MG63 (cell line): ENCODE measurements at regions not wholly inside any gene's neighbourhood (a gene's known extent, or its start where the extent isn't known, plus 50 kb on each side); places are given as distances from the start of the nearest gene placed in this dataset.
A peak's percentile ranks its signal among the peaks of the same experiment; 100 is the strongest.

Source experiments
- DNase-seq: peaks from one replicate; pipeline ENCODE4 v3.0.0-alpha.2; 2020
- H3K27me3 ChIP-seq: fragments of 250-450 bp; sonication (Bioruptor Pico); 2 replicates; pipeline ENCODE4 v1.5.1; 2020; ENCODE audit warnings: mild to moderate bottlenecking, moderate library complexity
- H3K36me3 ChIP-seq: fragments of 250-450 bp; sonication (Bioruptor Pico); 2 replicates; pipeline ENCODE4 v1.5.1; 2020; ENCODE audit warnings: mild to moderate bottlenecking, moderate library complexity
- H3K4me3 ChIP-seq: fragments of 250-450 bp; sonication (Bioruptor Pico); 2 replicates; pipeline ENCODE4 v1.5.1; 2020; ENCODE audit warnings: mild to moderate bottlenecking, moderate library complexity
- H3K9me3 ChIP-seq: fragments of 250-450 bp; sonication (Bioruptor Pico); 2 replicates; pipeline ENCODE4 v1.5.1; 2020; ENCODE audit warnings: mild to moderate bottlenecking, moderate library complexity

GRCh38 chr5:68653471-68653870 is 437.9 kb downstream of the PIK3R1 start:
- H3K36me3 ChIP-seq, result no peaks in the 10 kb centered on the region
- H3K4me3 ChIP-seq, result no peak overlapping the region
- no peak for DNase-seq
- H3K27me3 ChIP-seq, result no peaks in the 10 kb centered on the region
- H3K9me3 ChIP-seq, result no peaks in the 10 kb centered on the region

DNA sequence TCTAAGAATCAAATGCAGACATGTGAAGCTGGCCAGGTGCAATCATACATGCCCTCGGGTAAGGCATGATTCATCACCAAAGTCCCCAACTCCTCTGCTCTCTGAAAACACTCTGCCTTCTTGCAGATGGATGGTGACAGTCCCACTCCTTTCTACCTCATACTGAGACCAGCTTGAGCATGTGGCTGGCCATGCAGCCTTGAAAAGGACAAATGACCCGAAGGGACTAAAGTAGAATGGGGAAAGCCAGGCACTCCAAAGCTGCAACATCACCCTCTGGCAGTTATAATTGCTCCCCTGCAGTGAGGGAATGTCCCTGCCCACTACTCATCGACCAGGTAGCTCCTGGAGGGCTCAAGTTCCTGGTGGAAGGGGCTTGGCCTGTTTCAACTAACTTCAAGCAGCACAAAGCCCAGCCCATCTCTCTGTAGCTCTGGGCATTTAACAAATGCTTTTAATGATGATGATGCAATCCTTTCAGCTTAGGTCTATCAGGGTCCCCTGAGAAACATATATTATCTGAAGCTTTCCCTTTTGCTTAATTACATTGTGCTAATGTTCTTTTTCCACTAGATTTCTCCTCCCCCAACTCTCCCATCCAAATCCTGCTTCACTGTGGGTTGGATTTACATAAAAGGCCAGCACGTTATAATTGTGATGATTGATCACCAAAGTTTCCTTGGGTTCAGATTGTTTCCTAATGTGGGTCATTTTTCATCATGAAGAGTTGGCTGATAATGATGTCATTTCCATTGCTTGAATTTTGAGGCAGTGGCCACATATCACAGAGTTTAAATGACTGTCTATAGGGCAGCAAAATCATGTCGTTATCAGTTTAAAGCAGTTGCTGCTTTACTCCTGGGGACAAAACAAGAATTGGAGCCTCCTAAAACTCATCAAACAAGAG is 436.5 kb upstream of the SLC30A5 start:
- no peaks in the 10 kb centered on the region for H3K9me3 ChIP-seq
- no peaks in the 10 kb centered on the region for H3K36me3 ChIP-seq
- H3K27me3 ChIP-seq, result no peaks in the 10 kb centered on the region
- H3K4me3 ChIP-seq, result no peak overlapping the region
- DNase-seq, result no peak

DNA sequence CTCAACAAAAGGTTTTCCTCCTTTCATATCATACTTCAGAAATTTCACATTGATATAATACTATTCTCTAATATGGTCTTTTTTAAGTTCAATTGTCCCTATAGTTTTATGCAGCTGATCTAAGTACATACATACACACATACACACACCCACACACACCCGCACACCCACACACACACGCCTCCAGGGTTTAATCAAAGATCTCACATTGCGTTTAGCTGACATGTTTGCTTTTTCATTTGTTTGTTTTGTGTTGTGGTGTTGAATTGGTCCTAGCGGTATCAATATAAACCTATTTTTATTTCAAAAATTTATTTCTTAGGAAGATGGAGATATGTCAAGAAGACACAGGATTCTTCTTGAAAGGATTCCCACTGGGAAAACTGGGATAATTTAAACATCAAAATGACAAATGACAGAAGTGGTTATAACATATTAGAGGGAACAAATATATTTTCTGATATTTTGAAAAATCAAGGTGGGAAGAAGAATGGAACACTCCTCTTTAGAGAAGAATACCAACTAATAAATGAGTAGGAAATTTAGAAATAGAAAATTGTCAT is 434.9 kb upstream of the SLC30A5 start:
- DNase-seq, result no peak
- no peaks in the 10 kb centered on the region for H3K36me3 ChIP-seq
- H3K4me3 ChIP-seq, result no peak overlapping the region
- H3K27me3 ChIP-seq, result no peaks in the 10 kb centered on the region
- H3K9me3 ChIP-seq, result no peaks in the 10 kb centered on the region

GRCh38 chr5:68659881-68660280 is 433.9 kb upstream of the SLC30A5 start:
- DNase-seq, result no peak
- Histone ChIP-seq H3K36me3 (no peaks in the 10 kb centered on the region), H3K27me3 (no peaks in the 10 kb centered on the region), H3K4me3 (no peak overlapping the region), H3K9me3 (no peaks in the 10 kb centered on the region)

- H3K4me3 ChIP-seq, result no peak overlapping the region
- no peaks in the 10 kb centered on the region for H3K36me3 ChIP-seq
- H3K27me3 ChIP-seq, result no peaks in the 10 kb centered on the region
- H3K9me3 ChIP-seq, result no peaks in the 10 kb centered on the region
- DNase-seq, result no peak
Observed at GRCh38 chr5:68661237-68661636, 432.6 kb upstream of the SLC30A5 start.

GRCh38 chr5:68662804-68663307 is 431.0 kb upstream of the SLC30A5 start:
- no peaks in the 10 kb centered on the region for H3K27me3 ChIP-seq
- no peak for DNase-seq
- H3K4me3 ChIP-seq, result no peak overlapping the region
- no peaks in the 10 kb centered on the region for H3K36me3 ChIP-seq
- H3K9me3 ChIP-seq, result no peaks in the 10 kb centered on the region

DNA sequence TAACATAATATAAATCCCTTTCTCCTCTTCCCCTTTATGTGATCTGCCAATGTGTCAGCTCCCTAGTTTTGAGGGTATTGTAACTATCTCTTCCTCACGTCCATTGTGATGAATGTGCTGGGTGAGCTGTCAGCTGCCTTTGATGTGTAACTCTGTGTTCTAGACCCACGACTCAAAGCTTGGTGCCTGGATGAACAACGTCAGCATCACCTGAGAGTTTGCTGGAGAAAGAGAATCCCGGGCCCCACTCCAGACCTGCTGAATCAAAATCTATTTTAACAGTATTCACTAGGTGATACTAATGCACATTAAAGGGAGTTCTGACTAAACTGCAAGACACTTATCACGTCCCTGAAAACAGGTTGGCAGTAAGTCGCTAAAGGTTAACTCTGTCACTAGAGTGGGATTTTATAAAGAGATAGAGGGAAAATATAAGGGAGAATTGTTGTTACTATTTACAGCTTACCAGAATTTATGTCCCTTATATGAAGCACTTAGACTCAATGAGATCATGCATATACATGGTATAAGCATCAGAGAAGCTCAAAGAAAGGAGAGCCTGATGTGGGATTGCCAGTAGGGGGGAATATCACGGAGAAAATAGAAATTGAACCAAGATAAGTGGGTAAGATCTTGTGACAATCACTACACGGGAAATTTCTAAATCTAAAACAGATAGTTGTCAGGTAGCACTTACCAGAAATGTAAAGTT is 423.8 kb upstream of the SLC30A5 start:
- H3K36me3 ChIP-seq, result no peaks in the 10 kb centered on the region
- DNase-seq, result no peak
- H3K27me3 ChIP-seq, result no peaks in the 10 kb centered on the region
- no peaks in the 10 kb centered on the region for H3K9me3 ChIP-seq
- H3K4me3 ChIP-seq, result no peak overlapping the region

- Histone ChIP-seq H3K4me3 (no peak overlapping the region), H3K9me3 (no peaks in the 10 kb centered on the region), H3K36me3 (no peaks in the 10 kb centered on the region), H3K27me3 (no peaks in the 10 kb centered on the region)
- no peak for DNase-seq
Observed at GRCh38 chr5:68673106-68673822, 420.6 kb upstream of the SLC30A5 start.

DNA sequence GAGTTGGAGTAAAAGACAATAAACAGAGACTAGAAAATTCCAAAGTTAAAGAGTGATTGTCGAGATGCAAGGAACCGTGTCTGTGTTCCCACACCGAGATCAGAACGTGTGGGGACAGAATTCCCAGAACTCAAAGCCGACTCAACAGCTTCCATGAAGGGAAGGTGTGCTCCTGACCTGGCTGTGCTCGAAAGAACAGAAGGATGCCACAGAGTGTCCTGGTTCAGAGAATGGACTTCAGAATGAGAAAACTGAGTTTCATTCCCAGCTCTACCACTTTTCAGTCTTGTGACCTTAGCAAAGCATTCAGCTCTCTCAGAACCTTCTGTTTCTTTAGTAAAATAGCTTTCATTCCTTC is 420.0 kb upstream of the SLC30A5 start:
- DNase-seq, result no peak
- Histone ChIP-seq H3K4me3 (no peak overlapping the region), H3K36me3 (no peaks in the 10 kb centered on the region), H3K9me3 (no peaks in the 10 kb centered on the region), H3K27me3 (no peaks in the 10 kb centered on the region)

GRCh38 chr5:68679041-68679440 is 414.8 kb upstream of the SLC30A5 start:
- DNase-seq, result no peak
- no peak overlapping the region for H3K4me3 ChIP-seq
- peaks cover 15% of the 10 kb centered on the region for H3K9me3 ChIP-seq
- H3K27me3 ChIP-seq, result no peaks in the 10 kb centered on the region
- no peaks in the 10 kb centered on the region for H3K36me3 ChIP-seq

- Histone ChIP-seq H3K9me3 (peaks cover 21% of the 10 kb centered on the region), H3K4me3 (no peak overlapping the region), H3K27me3 (no peaks in the 10 kb centered on the region), H3K36me3 (no peaks in the 10 kb centered on the region)
- DNase-seq, result peak; percentile 5
Observed at GRCh38 chr5:68680366-68680765, 413.4 kb upstream of the SLC30A5 start.

DNA sequence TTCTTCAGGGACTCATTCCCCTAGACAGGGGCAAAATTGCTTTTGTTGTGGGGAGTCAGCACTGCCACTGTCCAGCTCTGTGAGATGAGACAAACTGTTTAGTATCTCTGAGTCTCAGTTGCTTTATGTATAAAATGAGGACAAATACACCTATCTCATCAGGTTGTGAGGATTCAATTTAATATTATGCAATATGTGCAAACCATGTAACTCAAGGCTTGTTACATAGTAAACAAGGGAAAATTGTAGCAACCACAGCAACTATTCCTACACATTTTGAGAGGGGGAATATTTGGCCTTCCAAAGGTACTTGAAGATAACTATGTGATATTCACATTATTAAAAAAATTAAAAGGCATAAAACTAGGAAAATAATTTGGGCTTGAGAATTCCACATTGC is 411.9 kb upstream of the SLC30A5 start:
- Histone ChIP-seq H3K4me3 (no peak overlapping the region), H3K36me3 (no peaks in the 10 kb centered on the region), H3K27me3 (no peaks in the 10 kb centered on the region), H3K9me3 (peaks cover 21% of the 10 kb centered on the region)
- no peak for DNase-seq

GRCh38 chr5:68682400-68683160 is 411.2 kb upstream of the SLC30A5 start:
- no peak for DNase-seq
- H3K4me3 ChIP-seq, result no peak overlapping the region
- H3K27me3 ChIP-seq, result no peaks in the 10 kb centered on the region
- H3K9me3 ChIP-seq, result peaks cover 21% of the 10 kb centered on the region
- no peaks in the 10 kb centered on the region for H3K36me3 ChIP-seq

- no peaks in the 10 kb centered on the region for H3K27me3 ChIP-seq
- no peak overlapping the region for H3K4me3 ChIP-seq
- H3K9me3 ChIP-seq, result peaks cover 21% of the 10 kb centered on the region
- DNase-seq, result peak; percentile 88
- no peaks in the 10 kb centered on the region for H3K36me3 ChIP-seq
Observed at GRCh38 chr5:68683632-68684036, 410.2 kb upstream of the SLC30A5 start.

GRCh38 chr5:68685863-68686262 is 408.0 kb upstream of the SLC30A5 start:
- Histone ChIP-seq H3K9me3 (peaks cover 21% of the 10 kb centered on the region), H3K36me3 (no peaks in the 10 kb centered on the region), H3K27me3 (no peaks in the 10 kb centered on the region), H3K4me3 (no peak overlapping the region)
- DNase-seq, result no peak

DNA sequence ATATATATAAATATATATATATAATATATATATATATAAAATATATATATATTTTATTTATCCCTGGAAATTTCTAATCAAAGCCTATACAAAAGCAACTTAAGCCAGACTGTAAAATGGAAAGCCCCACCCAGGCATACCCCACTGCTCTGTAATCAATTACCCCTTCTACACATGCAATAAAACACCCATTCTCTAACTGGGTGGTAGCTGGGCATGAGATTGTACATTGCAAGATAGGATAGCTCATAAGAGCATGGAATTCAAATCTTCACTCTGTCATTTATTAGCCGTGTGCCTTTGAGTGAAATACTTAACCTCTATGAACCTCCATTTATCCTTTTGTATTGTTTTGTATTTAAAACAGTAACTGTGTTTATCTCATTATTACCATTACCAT is 405.3 kb upstream of the SLC30A5 start:
- Histone ChIP-seq H3K27me3 (no peaks in the 10 kb centered on the region), H3K9me3 (peaks cover 13% of the 10 kb centered on the region), H3K4me3 (no peak overlapping the region), H3K36me3 (no peaks in the 10 kb centered on the region)
- DNase-seq, result no peak
